NT2/D1 (cell line): ENCODE measurements at regions not wholly inside any gene's neighbourhood (a gene's known extent, or its start where the extent isn't known, plus 50 kb on each side); places are given as distances from the start of the nearest gene placed in this dataset.

ENCODE experiments used
- SUZ12 ChIP-seq: IDR thresholded peaks from 2 replicates; pipeline ENCODE4 v1.6.1; 2011; ENCODE audit not compliant: insufficient read length, insufficient read depth; ENCODE audit errors: extremely low read depth
- ZNF274 ChIP-seq: IDR thresholded peaks from 2 replicates; pipeline ENCODE4 v1.6.1; 2011; ENCODE audit warnings: mild to moderate bottlenecking, low read depth, low read length

DNA sequence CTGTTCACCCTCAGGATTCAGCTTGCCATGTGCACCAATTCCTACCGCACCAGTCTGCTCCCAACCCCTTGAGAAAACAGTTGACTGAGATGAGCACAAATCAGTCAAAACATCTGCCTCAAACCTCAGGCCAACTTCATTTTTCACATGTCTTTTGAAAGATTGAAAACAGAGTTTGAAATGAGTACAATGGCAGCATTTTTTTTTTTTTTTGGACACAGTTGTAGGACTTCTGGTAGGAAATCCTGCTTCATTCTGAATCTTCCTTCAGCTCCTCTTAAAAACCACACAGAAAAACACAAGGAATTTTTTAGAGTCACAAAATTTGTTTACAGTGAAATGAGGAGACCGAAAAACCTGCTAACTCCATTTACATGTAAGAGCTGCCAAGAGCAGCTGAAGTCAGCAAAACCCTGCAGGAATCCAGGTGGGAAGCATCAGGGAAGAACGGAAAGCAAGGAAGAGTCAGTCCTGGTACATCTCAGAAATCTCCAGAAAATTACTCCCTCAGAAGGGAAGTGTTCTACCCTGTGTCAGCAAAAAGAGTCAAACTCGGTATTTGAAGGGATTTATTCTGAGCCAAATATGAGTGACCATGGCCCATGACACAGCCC lies 100.3 kb upstream of the TMTC1 start:
- no peak for TF ChIP-seq ZNF274
- no peak for TF ChIP-seq SUZ12
